Stomach (tissue), 4 donors: ENCODE measurements at regions not wholly inside any gene's neighbourhood (a gene's known extent, or its start where the extent isn't known, plus 50 kb on each side); places are given as distances from the start of the nearest gene placed in this dataset.
"Not testable (repeated sequence)": the region's sequence is repeated elsewhere in the genome, so short reads cannot be mapped to it uniquely, and the experiment has no call there.

Source experiments
- CTCF ChIP-seq, 7 experiments: fragments of 450-650 bp in 4 of 7; fragments of 200-600 bp in 3 of 7; sonication (generic) in 3 of 7; IDR thresholded peaks; one replicate each; pipeline ENCODE4 v1.5.1; 2016 to 2019; ENCODE audit warnings: antibody characterized with exemption in 7 of 7, control low read depth in 2 of 7, mild to moderate bottlenecking in 1 of 7
- POLR2A ChIP-seq, 4 donors: fragments of 450-650 bp; IDR thresholded peaks; one replicate each; pipeline ENCODE4 v1.6.1; 2016; ENCODE audit warnings: antibody characterized with exemption in 4 of 4, control low read depth in 2 of 4, mild to moderate bottlenecking in 1 of 4, moderate library complexity in 1 of 4
- POLR2AphosphoS5 ChIP-seq, 3 donors: sonication (generic); formaldehyde crosslinking; IDR thresholded peaks; one replicate each; pipeline ENCODE4 v1.6.1; 2016; ENCODE audit warnings: antibody characterized with exemption in 3 of 3

- not testable (repeated sequence) for TF ChIP-seq POLR2AphosphoS5, CTCF, POLR2A (IDR thresholded peaks at IDR 0.05)
These were observed 78.3 kb upstream of the SFSWAP start for GRCh38 chr12:131632652-131633023.
